ENCODE measurements at regions not wholly inside any gene's neighbourhood (a gene's known extent, or its start where the extent isn't known, plus 50 kb on each side); places are given as distances from the start of the nearest gene placed in this dataset.

- no peak for DNase-seq
Measured at GRCh38 chr10:78549140-78549935, 515.7 kb downstream of the RPS24 start.

GRCh38 chr10:78550090-78550489 lies 516.4 kb downstream of the RPS24 start:
- no peak for DNase-seq

- DNase-seq, result no peak
Measured at GRCh38 chr10:78550716-78551115, 517.1 kb downstream of the RPS24 start.

GRCh38 chr10:78551184-78552005 lies 517.4 kb upstream of the ZMIZ1 start:
- no peak for DNase-seq

GRCh38 chr10:78552261-78552811 lies 516.4 kb upstream of the ZMIZ1 start:
- DNase-seq, result no peak

GRCh38 chr10:78553792-78554191 lies 515.0 kb upstream of the ZMIZ1 start:
- DNase-seq, result no peak

GRCh38 chr10:78555128-78555527 lies 513.6 kb upstream of the ZMIZ1 start:
- no peak for DNase-seq

GRCh38 chr10:78556705-78557432 lies 511.9 kb upstream of the ZMIZ1 start:
- DNase-seq, result no peak

- DNase-seq, result no peak
Measured at GRCh38 chr10:78557433-78557925, 511.3 kb upstream of the ZMIZ1 start.

- peak; percentile 80 for DNase-seq
Measured at GRCh38 chr10:78559661-78560340, 509.0 kb upstream of the ZMIZ1 start.

- no peak for DNase-seq
Measured at GRCh38 chr10:78560341-78560688, 508.5 kb upstream of the ZMIZ1 start.

- no peak for DNase-seq
Measured at GRCh38 chr10:78563314-78563713, 505.5 kb upstream of the ZMIZ1 start.

GRCh38 chr10:78565841-78566240 lies 502.9 kb upstream of the ZMIZ1 start:
- DNase-seq, result no peak

- DNase-seq, result no peak
Measured at GRCh38 chr10:78566284-78567111, 502.3 kb upstream of the ZMIZ1 start.

GRCh38 chr10:78567680-78568455 lies 500.9 kb upstream of the ZMIZ1 start:
- no peak for DNase-seq

GRCh38 chr10:78568620-78569019 lies 500.1 kb upstream of the ZMIZ1 start:
- DNase-seq, result no peak

GRCh38 chr10:78570633-78571235 lies 498.0 kb upstream of the ZMIZ1 start:
- DNase-seq, result no peak

- DNase-seq, result no peak
Measured at GRCh38 chr10:78571286-78571685, 497.5 kb upstream of the ZMIZ1 start.

- no peak for DNase-seq
Measured at GRCh38 chr10:78571891-78572290, 496.9 kb upstream of the ZMIZ1 start.

- DNase-seq, result no peak
Measured at GRCh38 chr10:78572565-78572964, 496.2 kb upstream of the ZMIZ1 start.

All from NCI-H187 treated with DMSO at 0.1 percent for 48 hours (cell line).